GM12878 (cell line): ENCODE measurements at regions not wholly inside any gene's neighbourhood (a gene's known extent, or its start where the extent isn't known, plus 50 kb on each side); places are given as distances from the start of the nearest gene placed in this dataset.

ENCODE experiments used
- ATAC-seq: fragments of 200-7000 bp; cut with Tn5 transposase; 3 replicates; pipeline ENCODE4 v1.9.1; 2020; ENCODE audit warnings: mild to moderate bottlenecking, moderate library complexity
- BruUV-seq: library from RNA; stranded (reverse); fragments of 400-500 nt; replicated peaks from 2 replicates; lab custom pipeline; 2021; lab: Mats Ljungman, UMichigan
- CTCF ChIA-PET: fragments of 300-600 bp; sonication (Branson Sonifier 250); formaldehyde crosslinking; extraction: SDS; loops from one replicate; lab custom pipeline; 2021; ENCODE audit warnings: inconsistent platforms; lab: Yijun Ruan, JAX
- POLR2A ChIA-PET: fragments of 350-600 bp; formaldehyde crosslinking; extraction: SDS; loops from one replicate; lab custom pipeline; 2021; ENCODE audit warnings: inconsistent platforms; lab: Charles Lee
- RAD21 ChIA-PET: fragments of 300-600 bp; sonication (Branson Sonifier 250); formaldehyde crosslinking; loops from one replicate; lab custom pipeline; 2023; ENCODE audit warnings: antibody characterized with exemption; ENCODE audit not compliant: unreplicated experiment; lab: Charles Lee
- SMC1A ChIA-PET: fragments of 300-600 bp; sonication (Branson Sonifier 250); formaldehyde crosslinking; loops from one replicate; lab custom pipeline; 2023; ENCODE audit not compliant: unreplicated experiment, uncharacterized antibody; lab: Charles Lee
- DNase-seq: peaks from one replicate; pipeline ENCODE4 v3.0.0-alpha.2; 2011; ENCODE audit warnings: low read depth, low spot score
- FAIRE-seq: peaks from 3 replicates; lab custom pipeline; 2011; peaks lifted over from hg19 to GRCh38; lab: Jason Lieb, UNC
- H2AFZ ChIP-seq: 2 replicates; pipeline ENCODE4 v1.6.0; 2011; ENCODE audit warnings: low read depth, low read length, control low read depth; ENCODE audit not compliant: control insufficient read depth
- H3K27ac ChIP-seq: 2 replicates; pipeline ENCODE4 v1.5.1; 2011; ENCODE audit warnings: control low read depth; ENCODE audit not compliant: control insufficient read depth, insufficient read depth
- H3K27me3 ChIP-seq, 2 experiments: replicated peaks in 1 of 2; 2 replicates each; pipeline versions ENCODE4 v1.6.0 to v1.6.1; 2011; ENCODE audit warnings: low read length in 1 of 2; ENCODE audit not compliant: control insufficient read depth in 2 of 2, insufficient read depth in 2 of 2
- H3K36me3 ChIP-seq, 2 experiments: 2 replicates each; pipeline ENCODE4 v1.5.1; 2011; ENCODE audit warnings: low read length in 1 of 2; ENCODE audit not compliant: control insufficient read depth in 2 of 2, insufficient read depth in 2 of 2
- H3K4me1 ChIP-seq: 2 replicates; pipeline ENCODE4 v1.6.1; 2011; ENCODE audit warnings: mild to moderate bottlenecking, low read length, moderate library complexity, mixed read lengths; ENCODE audit not compliant: control insufficient read depth, insufficient read depth
- H3K4me2 ChIP-seq: 2 replicates; pipeline ENCODE4 v1.6.0; 2011; ENCODE audit warnings: control low read depth; ENCODE audit not compliant: control insufficient read depth, insufficient read depth
- H3K4me3 ChIP-seq: fragments of 200-600 bp; sonication (generic); 2 replicates; pipeline ENCODE4 v1.5.1; 2016
- H3K79me2 ChIP-seq: 2 replicates; pipeline ENCODE4 v1.6.0; 2011; ENCODE audit warnings: low read length; ENCODE audit not compliant: control insufficient read depth, insufficient read depth
- H3K9ac ChIP-seq: 2 replicates; pipeline ENCODE4 v1.8.0; 2011; ENCODE audit warnings: low read length, control low read depth, mixed read lengths; ENCODE audit not compliant: control insufficient read depth, insufficient read depth
- H3K9me3 ChIP-seq: replicated peaks from 3 replicates; pipeline ENCODE4 v1.5.1; 2011; ENCODE audit warnings: mild to moderate bottlenecking, low read length; ENCODE audit not compliant: control insufficient read depth, insufficient read depth
- H4K20me1 ChIP-seq: 2 replicates; pipeline ENCODE4 v1.6.0; 2011; ENCODE audit not compliant: control insufficient read depth, insufficient read depth
- BCL11A ChIP-seq: IDR thresholded peaks from 2 replicates; pipeline ENCODE4 v1.6.1; 2011; ENCODE audit warnings: low read depth, low read length
- CBX3 ChIP-seq: fragments of 200-600 bp; sonication (generic); IDR thresholded peaks from 2 replicates; pipeline ENCODE4 v1.6.1; 2016; ENCODE audit warnings: low read depth, borderline replicate concordance
- IKZF2 ChIP-seq, 2 experiments: fragments of 450-650 bp; IDR thresholded peaks; 2 replicates each; pipeline ENCODE4 v1.6.1; 2017; ENCODE audit warnings: mild to moderate bottlenecking in 2 of 2, moderate library complexity in 2 of 2
- IRF4 ChIP-seq: IDR thresholded peaks from 2 replicates; pipeline ENCODE4 v1.6.1; 2011; ENCODE audit warnings: low read depth, low read length
- MTA3 ChIP-seq: IDR thresholded peaks from 2 replicates; pipeline ENCODE4 v1.6.1; 2012; ENCODE audit warnings: low read length, inconsistent platforms, borderline replicate concordance
- NKRF ChIP-seq: fragments of 450-650 bp; conservative IDR thresholded peaks from 2 replicates; pipeline ENCODE4 v1.6.1; 2017; ENCODE audit warnings: mild to moderate bottlenecking, moderate library complexity
- PKNOX1 ChIP-seq: fragments of 450-650 bp; IDR thresholded peaks from 2 replicates; pipeline ENCODE4 v1.6.1; 2016; ENCODE audit warnings: mild to moderate bottlenecking
- POLR2AphosphoS5 ChIP-seq: IDR thresholded peaks from 2 replicates; pipeline ENCODE4 v1.6.1; 2011; ENCODE audit warnings: mild to moderate bottlenecking, low read length, inconsistent platforms
- RFX5 ChIP-seq: IDR thresholded peaks from 2 replicates; pipeline ENCODE4 v1.6.1; 2011; ENCODE audit warnings: low read depth, low read length, improper control_type of control experiment
- SKIL ChIP-seq: fragments of 450-650 bp; IDR thresholded peaks from 2 replicates; pipeline ENCODE4 v1.6.1; 2017; ENCODE audit warnings: mild to moderate bottlenecking, low read depth, inconsistent platforms; ENCODE audit not compliant: poor library complexity, severe bottlenecking
- SMC3 ChIP-seq: IDR thresholded peaks from 2 replicates; pipeline ENCODE4 v1.6.1; 2011; ENCODE audit warnings: low read length, improper control_type of control experiment, borderline replicate concordance
- SREBF1 ChIP-seq: IDR thresholded peaks from 2 replicates; pipeline ENCODE4 v1.6.1; 2012; ENCODE audit warnings: mild to moderate bottlenecking, low read length
- TARDBP ChIP-seq: IDR thresholded peaks from 2 replicates; pipeline ENCODE4 v1.6.1; 2016; ENCODE audit warnings: borderline replicate concordance
- ZBTB33 ChIP-seq: fragments of 450-650 bp; IDR thresholded peaks from 2 replicates; pipeline ENCODE4 v1.6.1; 2017; ENCODE audit warnings: mild to moderate bottlenecking
- ZNF592 ChIP-seq: fragments of 450-650 bp; IDR thresholded peaks from 2 replicates; pipeline ENCODE4 v1.6.1; 2017; ENCODE audit warnings: mild to moderate bottlenecking, moderate library complexity
- WGBS: methylation state at CpG from one replicate; pipeline ENCODE4 v1.1.6; 2016; ENCODE audit warnings: low lambda C conversion rate; ENCODE audit not compliant: insufficient replicate concordance, insufficient coverage; ENCODE audit errors: missing lambda C conversion rate; 5-methylcytosine and 5-hydroxymethylcytosine counted together
- in situ Hi-C: fragments of 300-500 bp; cut with MboI; formaldehyde crosslinking; loops from 9 replicates; pipeline ENCODE4 v1.14.3; 2018; ENCODE audit warnings: mixed read lengths
- intact Hi-C: fragments of 100-400 bp; cut with micrococcal nuclease; formaldehyde crosslinking; loops from one replicate; pipeline ENCODE4 v1.14.2; 2022; ENCODE audit not compliant: unreplicated experiment

GRCh38 chr21:27498025-27498424 lies 531.1 kb upstream of the ADAMTS5 start:
- in situ Hi-C loops (no loop called here), intact Hi-C loops (no loop called here)
- DNase-seq (no peak), ATAC-seq (no peak), FAIRE-seq (no peak)
- Histone ChIP-seq H3K4me1 (no peaks in the 10 kb centered on the region), H3K9me3 (no peaks in the 10 kb centered on the region; the same call in 2 of the 3 replicates), H3K4me3 (no peak overlapping the region), H2AFZ (no peak overlapping the region), H3K4me2 (no peak overlapping the region), H3K9ac (no peak overlapping the region), H3K36me3 (no peaks in the 10 kb centered on the region), H3K27ac (no peak overlapping the region), H4K20me1 (no peaks in the 10 kb centered on the region), H3K79me2 (no peaks in the 10 kb centered on the region), H3K27me3 (no peaks in the 10 kb centered on the region)
- 0% methylated on average over 3 of the region's 3 CpGs for WGBS
- ChIA-PET SMC1A (no interaction called here), CTCF (no interaction called here), POLR2A (no interaction called here), RAD21 (no interaction called here)
- BruUV-seq = no TSS peak
- no peak for TF ChIP-seq SMC3
- TF ChIP-seq ZNF592 = no peak
- no peak for TF ChIP-seq CBX3
- TF ChIP-seq IRF4 = no peak
- no peak for TF ChIP-seq POLR2AphosphoS5
- no peak for TF ChIP-seq NKRF
- TF ChIP-seq MTA3 = no peak
- TF ChIP-seq ZBTB33 = no peak
- TF ChIP-seq PKNOX1 = no peak
- no peak for TF ChIP-seq RFX5
- no peak for TF ChIP-seq BCL11A
- TF ChIP-seq IKZF2 (IDR thresholded peaks at IDR 0.05) = no peak
- no peak for TF ChIP-seq SKIL
- no peak for TF ChIP-seq SREBF1
- TF ChIP-seq TARDBP = no peak
